ENCODE measurements at regions not wholly inside any gene's neighbourhood (a gene's known extent, or its start where the extent isn't known, plus 50 kb on each side); places are given as distances from the start of the nearest gene placed in this dataset.

DNA sequence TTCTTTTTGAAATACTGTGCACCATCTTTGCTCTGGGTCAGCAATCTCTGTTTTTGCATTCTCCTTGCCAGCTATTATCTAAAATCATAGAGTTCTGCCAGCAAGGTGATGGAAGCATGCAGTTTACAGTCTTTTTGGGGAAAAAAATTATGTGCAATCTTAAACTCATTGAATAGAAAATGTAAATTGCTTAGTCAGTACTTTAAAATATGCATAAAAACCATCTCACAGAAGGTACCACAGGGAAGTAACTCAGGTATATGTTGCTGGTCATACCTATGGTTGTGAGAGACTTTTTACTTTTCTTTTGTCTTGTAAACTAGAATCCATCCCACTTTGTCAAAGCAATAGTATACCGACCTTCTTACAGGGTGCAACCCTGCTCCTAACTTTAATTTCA is 469.8 kb upstream of the ANO3 start:
- no peak overlapping the region for H3K27ac Mint-ChIP-seq (ENCODE audit: unreplicated experiment)
- TF ChIP-seq, protein P1, sequence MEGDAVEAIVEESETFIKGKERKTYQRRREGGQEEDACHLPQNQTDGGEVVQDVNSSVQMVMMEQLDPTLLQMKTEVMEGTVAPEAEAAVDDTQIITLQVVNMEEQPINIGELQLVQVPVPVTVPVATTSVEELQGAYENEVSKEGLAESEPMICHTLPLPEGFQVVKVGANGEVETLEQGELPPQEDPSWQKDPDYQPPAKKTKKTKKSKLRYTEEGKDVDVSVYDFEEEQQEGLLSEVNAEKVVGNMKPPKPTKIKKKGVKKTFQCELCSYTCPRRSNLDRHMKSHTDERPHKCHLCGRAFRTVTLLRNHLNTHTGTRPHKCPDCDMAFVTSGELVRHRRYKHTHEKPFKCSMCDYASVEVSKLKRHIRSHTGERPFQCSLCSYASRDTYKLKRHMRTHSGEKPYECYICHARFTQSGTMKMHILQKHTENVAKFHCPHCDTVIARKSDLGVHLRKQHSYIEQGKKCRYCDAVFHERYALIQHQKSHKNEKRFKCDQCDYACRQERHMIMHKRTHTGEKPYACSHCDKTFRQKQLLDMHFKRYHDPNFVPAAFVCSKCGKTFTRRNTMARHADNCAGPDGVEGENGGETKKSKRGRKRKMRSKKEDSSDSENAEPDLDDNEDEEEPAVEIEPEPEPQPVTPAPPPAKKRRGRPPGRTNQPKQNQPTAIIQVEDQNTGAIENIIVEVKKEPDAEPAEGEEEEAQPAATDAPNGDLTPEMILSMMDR (IDR thresholded peaks at IDR 0.05; ENCODE audit: partially characterized antibody, unreplicated experiment) = no peak
- H3K4me3 Mint-ChIP-seq (ENCODE audit: unreplicated experiment) = no peak overlapping the region
- no peak for DNase-seq
- no peaks in the 10 kb centered on the region for H3K9me3 Mint-ChIP-seq (ENCODE audit: unreplicated experiment)
- H3K36me3 Mint-ChIP-seq (ENCODE audit: unreplicated experiment) = no peaks in the 10 kb centered on the region
- no peaks in the 10 kb centered on the region for H3K4me1 Mint-ChIP-seq (ENCODE audit: low read depth, unreplicated experiment)
- no peaks in the 10 kb centered on the region for H3K27me3 Mint-ChIP-seq (ENCODE audit: unreplicated experiment)

GRCh38 chr11:25863986-25864385 is 467.9 kb upstream of the ANO3 start:
- DNase-seq = no peak
- Mint-ChIP-seq H3K9me3 (ENCODE audit: unreplicated experiment) (no peaks in the 10 kb centered on the region), H3K4me3 (ENCODE audit: unreplicated experiment) (no peak overlapping the region), H3K27me3 (ENCODE audit: unreplicated experiment) (no peaks in the 10 kb centered on the region), H3K36me3 (ENCODE audit: unreplicated experiment) (no peaks in the 10 kb centered on the region), H3K4me1 (ENCODE audit: low read depth, unreplicated experiment) (no peaks in the 10 kb centered on the region), H3K27ac (ENCODE audit: unreplicated experiment) (no peak overlapping the region)
- TF ChIP-seq, protein P1 (IDR thresholded peaks at IDR 0.05; ENCODE audit: partially characterized antibody, unreplicated experiment) = no peak

- Mint-ChIP-seq H3K9me3 (ENCODE audit: unreplicated experiment) (peaks cover 2% of the 10 kb centered on the region), H3K4me1 (ENCODE audit: low read depth, unreplicated experiment) (no peaks in the 10 kb centered on the region), H3K36me3 (ENCODE audit: unreplicated experiment) (no peaks in the 10 kb centered on the region), H3K27ac (ENCODE audit: unreplicated experiment) (no peak overlapping the region), H3K4me3 (ENCODE audit: unreplicated experiment) (no peak overlapping the region), H3K27me3 (ENCODE audit: unreplicated experiment) (no peaks in the 10 kb centered on the region)
- no peak for DNase-seq
- TF ChIP-seq, protein P1 (IDR thresholded peaks at IDR 0.05; ENCODE audit: partially characterized antibody, unreplicated experiment) = no peak
These were observed 455.4 kb upstream of the ANO3 start for GRCh38 chr11:25876456-25876965.

GRCh38 chr11:25886036-25886435 is 445.9 kb upstream of the ANO3 start:
- TF ChIP-seq, protein P1 (IDR thresholded peaks at IDR 0.05; ENCODE audit: partially characterized antibody, unreplicated experiment) = no peak
- Mint-ChIP-seq H3K36me3 (ENCODE audit: unreplicated experiment) (no peaks in the 10 kb centered on the region), H3K4me3 (ENCODE audit: unreplicated experiment) (no peak overlapping the region), H3K9me3 (ENCODE audit: unreplicated experiment) (no peaks in the 10 kb centered on the region), H3K27me3 (ENCODE audit: unreplicated experiment) (no peaks in the 10 kb centered on the region), H3K27ac (ENCODE audit: unreplicated experiment) (no peak overlapping the region), H3K4me1 (ENCODE audit: low read depth, unreplicated experiment) (no peaks in the 10 kb centered on the region)
- no peak for DNase-seq

GRCh38 chr11:25890626-25891260 is 441.2 kb upstream of the ANO3 start:
- DNase-seq = no peak
- Mint-ChIP-seq H3K36me3 (ENCODE audit: unreplicated experiment) (no peaks in the 10 kb centered on the region), H3K4me1 (ENCODE audit: low read depth, unreplicated experiment) (no peaks in the 10 kb centered on the region), H3K27ac (ENCODE audit: unreplicated experiment) (no peak overlapping the region), H3K9me3 (ENCODE audit: unreplicated experiment) (no peaks in the 10 kb centered on the region), H3K4me3 (ENCODE audit: unreplicated experiment) (no peak overlapping the region), H3K27me3 (ENCODE audit: unreplicated experiment) (no peaks in the 10 kb centered on the region)
- TF ChIP-seq, protein P1 (IDR thresholded peaks at IDR 0.05; ENCODE audit: partially characterized antibody, unreplicated experiment) = no peak
